KMS-11 (cell line): ENCODE measurements at regions not wholly inside any gene's neighbourhood (a gene's known extent, or its start where the extent isn't known, plus 50 kb on each side); places are given as distances from the start of the nearest gene placed in this dataset.

Source experiments
- H2AFZ ChIP-seq: fragments of 200-600 bp; sonication (generic); 2 replicates; pipeline ENCODE4 v1.6.1; 2016; ENCODE audit warnings: antibody characterized with exemption, mixed run types, low read depth
- H3K27ac ChIP-seq: fragments of 200-600 bp; sonication (generic); 2 replicates; pipeline ENCODE4 v1.6.1; 2016; ENCODE audit warnings: mild to moderate bottlenecking, mixed run types
- H3K27me3 ChIP-seq: fragments of 200-600 bp; sonication (generic); 2 replicates; pipeline ENCODE4 v1.6.1; 2017; ENCODE audit warnings: mild to moderate bottlenecking, low read depth, mixed run types, moderate library complexity; ENCODE audit not compliant: insufficient read depth
- H3K36me3 ChIP-seq: fragments of 200-600 bp; sonication (generic); 2 replicates; pipeline ENCODE4 v1.6.1; 2017; ENCODE audit warnings: mild to moderate bottlenecking, mixed run types; ENCODE audit not compliant: insufficient read depth
- H3K4me1 ChIP-seq: fragments of 200-600 bp; sonication (generic); 2 replicates; pipeline ENCODE4 v1.6.1; 2016; ENCODE audit warnings: mild to moderate bottlenecking, low read depth, mixed run types; ENCODE audit not compliant: poor library complexity, severe bottlenecking
- H3K4me2 ChIP-seq: fragments of 200-600 bp; sonication (generic); 2 replicates; pipeline ENCODE4 v1.7.0; 2016; ENCODE audit warnings: mild to moderate bottlenecking, mixed run types
- H3K4me3 ChIP-seq: fragments of 200-600 bp; sonication (generic); IDR thresholded peaks from 2 replicates; pipeline ENCODE4 v1.6.1; 2017; ENCODE audit warnings: low read depth, low read length, mixed read lengths; ENCODE audit not compliant: insufficient read depth
- H3K79me2 ChIP-seq: fragments of 200-600 bp; sonication (generic); 2 replicates; pipeline ENCODE4 v1.6.1; 2016; ENCODE audit warnings: low read depth, mixed run types; ENCODE audit not compliant: insufficient read depth
- H3K9ac ChIP-seq: fragments of 200-600 bp; sonication (generic); 2 replicates; pipeline ENCODE4 v1.6.1; 2016; ENCODE audit warnings: mild to moderate bottlenecking, mixed run types
- H4K20me1 ChIP-seq: fragments of 200-600 bp; sonication (generic); 2 replicates; pipeline ENCODE4 v1.6.1; 2016; ENCODE audit warnings: mild to moderate bottlenecking, mixed run types; ENCODE audit not compliant: insufficient read depth
- TF ChIP-seq, protein P1 (sequence below): fragments of 200-600 bp; sonication (generic); conservative IDR thresholded peaks from 2 replicates; pipeline ENCODE4 v1.6.1; 2017; ENCODE audit warnings: low read depth, mild to moderate bottlenecking, antibody characterized with exemption, low read length, moderate library complexity, mixed read lengths

DNA sequence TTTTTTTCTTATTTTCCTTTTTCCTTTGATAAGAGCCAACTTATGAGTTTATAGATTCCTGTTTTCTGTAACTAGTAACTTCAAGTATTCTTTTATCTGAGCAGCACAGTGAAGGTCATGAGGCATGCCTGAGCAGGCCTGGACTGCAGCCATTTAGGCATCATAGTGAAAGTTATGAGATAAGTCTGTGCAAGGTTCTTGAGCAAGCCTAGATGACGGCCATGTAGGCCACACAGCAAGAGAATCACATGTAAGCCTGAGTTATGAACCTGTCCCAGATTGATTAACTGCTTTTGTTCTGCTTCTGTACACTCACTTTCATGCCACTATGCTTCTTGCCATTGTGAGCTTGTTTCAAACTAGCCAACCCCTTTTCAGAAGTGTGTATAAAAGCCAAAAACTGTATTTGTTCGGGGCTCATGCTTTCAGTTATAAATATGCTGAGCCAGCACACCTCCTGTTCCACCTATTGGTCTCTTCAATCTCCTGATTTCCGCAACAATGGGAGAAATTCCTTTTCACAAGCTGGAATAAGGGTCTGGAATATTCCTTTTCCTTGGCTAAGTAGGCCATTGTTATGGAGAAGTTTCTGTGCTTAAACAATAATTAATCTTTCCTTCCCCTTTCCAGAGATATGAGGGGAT, 745.7 kb downstream of the FAM181B start:
- Histone ChIP-seq H3K9ac (no peak overlapping the region), H3K4me1 (no peaks in the 10 kb centered on the region), H4K20me1 (no peaks in the 10 kb centered on the region), H3K4me3 (no peak overlapping the region), H3K4me2 (no peak overlapping the region), H2AFZ (no peak overlapping the region), H3K27ac (no peak overlapping the region), H3K36me3 (no peaks in the 10 kb centered on the region), H3K27me3 (no peaks in the 10 kb centered on the region), H3K79me2 (no peaks in the 10 kb centered on the region)
- TF ChIP-seq, protein P1, sequence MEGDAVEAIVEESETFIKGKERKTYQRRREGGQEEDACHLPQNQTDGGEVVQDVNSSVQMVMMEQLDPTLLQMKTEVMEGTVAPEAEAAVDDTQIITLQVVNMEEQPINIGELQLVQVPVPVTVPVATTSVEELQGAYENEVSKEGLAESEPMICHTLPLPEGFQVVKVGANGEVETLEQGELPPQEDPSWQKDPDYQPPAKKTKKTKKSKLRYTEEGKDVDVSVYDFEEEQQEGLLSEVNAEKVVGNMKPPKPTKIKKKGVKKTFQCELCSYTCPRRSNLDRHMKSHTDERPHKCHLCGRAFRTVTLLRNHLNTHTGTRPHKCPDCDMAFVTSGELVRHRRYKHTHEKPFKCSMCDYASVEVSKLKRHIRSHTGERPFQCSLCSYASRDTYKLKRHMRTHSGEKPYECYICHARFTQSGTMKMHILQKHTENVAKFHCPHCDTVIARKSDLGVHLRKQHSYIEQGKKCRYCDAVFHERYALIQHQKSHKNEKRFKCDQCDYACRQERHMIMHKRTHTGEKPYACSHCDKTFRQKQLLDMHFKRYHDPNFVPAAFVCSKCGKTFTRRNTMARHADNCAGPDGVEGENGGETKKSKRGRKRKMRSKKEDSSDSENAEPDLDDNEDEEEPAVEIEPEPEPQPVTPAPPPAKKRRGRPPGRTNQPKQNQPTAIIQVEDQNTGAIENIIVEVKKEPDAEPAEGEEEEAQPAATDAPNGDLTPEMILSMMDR, result no peak

DNA sequence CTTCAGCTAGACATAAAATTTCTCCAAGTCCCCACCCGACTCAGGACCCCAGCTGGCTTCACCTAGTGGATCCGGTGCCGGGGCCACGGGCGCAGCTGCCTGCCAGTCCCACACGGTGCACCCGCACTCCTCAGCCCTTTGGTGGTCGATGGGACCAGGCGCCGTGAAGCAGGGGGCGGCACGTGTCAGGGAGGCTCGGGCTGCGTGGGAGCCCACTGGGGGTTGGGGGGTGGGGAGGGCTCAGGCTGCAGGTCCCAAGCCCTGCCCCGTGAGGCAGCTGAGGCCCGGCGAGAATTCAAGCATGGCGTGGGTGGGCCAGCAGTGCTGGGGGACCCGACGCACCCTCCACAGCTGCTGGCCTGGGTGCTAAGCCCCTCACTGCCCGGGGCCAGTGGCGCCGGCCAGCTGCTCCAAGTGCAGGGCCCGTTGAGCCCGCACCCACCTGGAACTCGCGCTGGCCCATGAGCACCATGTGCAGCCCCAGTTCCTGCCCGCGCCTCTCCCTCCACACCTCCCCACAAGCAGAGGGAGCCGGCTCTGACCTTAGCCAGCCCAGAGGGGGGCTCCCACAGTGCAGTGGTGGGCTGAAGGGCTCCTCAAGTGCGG, 747.0 kb downstream of the FAM181B start:
- Histone ChIP-seq H3K27me3 (no peaks in the 10 kb centered on the region), H3K4me2 (no peak overlapping the region), H3K4me3 (no peak overlapping the region), H3K9ac (no peak overlapping the region), H3K4me1 (no peaks in the 10 kb centered on the region), H4K20me1 (no peaks in the 10 kb centered on the region), H3K36me3 (no peaks in the 10 kb centered on the region), H3K27ac (no peak overlapping the region), H3K79me2 (no peaks in the 10 kb centered on the region), H2AFZ (no peak overlapping the region)
- TF ChIP-seq, protein P1, result no peak

DNA sequence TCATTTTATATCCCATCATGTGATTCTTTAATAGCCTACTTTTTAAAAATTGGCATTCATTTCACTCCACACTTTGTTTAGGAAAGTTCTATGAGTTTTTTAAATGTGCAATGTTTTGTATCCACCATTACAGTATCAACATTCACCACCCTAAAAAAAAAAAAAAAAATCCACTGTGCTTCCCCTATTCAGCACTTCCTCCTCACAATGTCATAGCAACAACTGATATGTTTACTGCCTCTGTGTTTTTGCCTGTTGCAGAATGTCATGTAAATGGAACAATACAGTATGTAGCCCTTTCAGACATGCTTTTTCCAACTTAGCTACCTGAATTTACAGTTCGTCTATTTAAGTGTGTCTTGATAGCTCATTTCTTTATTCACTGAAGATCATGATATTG, 754.2 kb downstream of the FAM181B start:
- Histone ChIP-seq H3K4me1 (no peaks in the 10 kb centered on the region), H3K36me3 (no peaks in the 10 kb centered on the region), H3K4me2 (no peak overlapping the region), H3K9ac (no peak overlapping the region), H4K20me1 (no peaks in the 10 kb centered on the region), H2AFZ (no peak overlapping the region), H3K4me3 (no peak overlapping the region), H3K27me3 (no peaks in the 10 kb centered on the region), H3K27ac (no peak overlapping the region), H3K79me2 (no peaks in the 10 kb centered on the region)
- TF ChIP-seq, protein P1, result no peak

DNA sequence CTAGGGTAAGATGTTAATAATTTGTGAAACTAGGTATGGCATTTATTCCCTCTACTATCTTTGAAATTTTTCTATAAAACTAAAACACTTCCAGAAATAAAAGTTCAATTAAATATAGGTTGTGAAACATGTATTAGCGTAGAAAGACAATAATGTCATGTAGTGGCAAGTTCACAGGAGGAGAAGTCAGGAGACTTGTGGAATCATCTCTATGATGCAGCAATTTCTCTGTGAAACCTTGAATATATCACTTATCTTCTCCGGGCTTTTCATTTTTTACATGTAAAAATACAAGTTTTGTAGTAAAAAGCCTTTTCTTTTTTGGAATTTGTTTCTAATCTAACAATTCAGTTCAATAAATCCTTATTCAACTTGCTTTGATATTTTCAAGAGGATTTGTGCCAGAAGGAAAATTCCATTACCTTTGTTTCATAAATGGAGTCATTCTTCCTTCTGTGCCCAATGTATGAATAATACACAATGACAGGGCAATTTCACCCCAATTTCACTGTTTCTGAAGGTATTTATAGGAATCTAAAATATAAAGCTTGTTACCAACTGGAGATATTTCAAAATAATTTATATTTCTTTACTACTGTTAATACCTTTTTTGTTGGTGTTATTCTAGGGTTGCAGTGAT, 758.3 kb downstream of the FAM181B start:
- H3K36me3 ChIP-seq, result no peaks in the 10 kb centered on the region
- H3K4me2 ChIP-seq, result no peak overlapping the region
- no peak overlapping the region for H3K27ac ChIP-seq
- TF ChIP-seq, protein P1, result no peak
- no peaks in the 10 kb centered on the region for H3K79me2 ChIP-seq
- no peak overlapping the region for H3K4me3 ChIP-seq
- H3K27me3 ChIP-seq, result no peaks in the 10 kb centered on the region
- no peaks in the 10 kb centered on the region for H3K4me1 ChIP-seq
- no peaks in the 10 kb centered on the region for H4K20me1 ChIP-seq
- H3K9ac ChIP-seq, result no peak overlapping the region
- no peak overlapping the region for H2AFZ ChIP-seq
